GM21825 (cell line): ENCODE measurements at regions not wholly inside any gene's neighbourhood (a gene's known extent, or its start where the extent isn't known, plus 50 kb on each side); places are given as distances from the start of the nearest gene placed in this dataset.

ENCODE experiments used
- ATAC-seq: cut with Tn5 transposase; IDR thresholded peaks from one replicate; pipeline ENCODE4 v1.9.1; 2021; ENCODE audit warnings: mild to moderate bottlenecking, moderate library complexity; ENCODE audit not compliant: unreplicated experiment

DNA sequence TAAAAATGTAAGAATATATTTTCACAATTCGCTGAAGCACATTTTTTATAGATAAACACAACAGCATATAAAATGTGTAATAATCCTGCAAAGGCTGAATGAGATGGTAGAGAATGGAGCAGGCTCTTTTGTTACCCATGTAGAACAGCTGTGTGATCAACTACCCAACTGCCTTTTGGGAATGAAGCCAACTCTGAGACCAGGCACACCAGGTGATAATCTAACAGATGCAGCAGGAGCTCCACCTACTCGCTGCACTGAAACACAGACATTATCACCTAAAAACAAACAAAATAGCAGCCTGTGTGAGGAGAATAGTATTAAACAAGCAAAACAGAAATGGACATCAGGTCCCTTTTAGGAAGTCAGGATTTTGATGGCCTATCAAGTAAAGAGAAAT, 183.3 kb downstream of the CCDC59 start:
- no peak for ATAC-seq

GRCh38 chr12:82174383-82174782, 183.8 kb downstream of the CCDC59 start:
- no peak for ATAC-seq

GRCh38 chr12:82149045-82149444, 209.1 kb downstream of the CCDC59 start:
- ATAC-seq, result no peak

GRCh38 chr12:82146740-82147139, 211.4 kb downstream of the CCDC59 start:
- no peak for ATAC-seq

GRCh38 chr12:82144505-82144904, 213.7 kb downstream of the CCDC59 start:
- ATAC-seq, result no peak

GRCh38 chr12:82132390-82132789, 225.8 kb downstream of the CCDC59 start:
- no peak for ATAC-seq

GRCh38 chr12:82130762-82131161, 227.4 kb downstream of the CCDC59 start:
- no peak for ATAC-seq

GRCh38 chr12:82124711-82125380, 233.3 kb downstream of the CCDC59 start:
- ATAC-seq, result no peak

- ATAC-seq, result no peak
Measured at GRCh38 chr12:82121545-82121944, 236.6 kb downstream of the CCDC59 start.

DNA sequence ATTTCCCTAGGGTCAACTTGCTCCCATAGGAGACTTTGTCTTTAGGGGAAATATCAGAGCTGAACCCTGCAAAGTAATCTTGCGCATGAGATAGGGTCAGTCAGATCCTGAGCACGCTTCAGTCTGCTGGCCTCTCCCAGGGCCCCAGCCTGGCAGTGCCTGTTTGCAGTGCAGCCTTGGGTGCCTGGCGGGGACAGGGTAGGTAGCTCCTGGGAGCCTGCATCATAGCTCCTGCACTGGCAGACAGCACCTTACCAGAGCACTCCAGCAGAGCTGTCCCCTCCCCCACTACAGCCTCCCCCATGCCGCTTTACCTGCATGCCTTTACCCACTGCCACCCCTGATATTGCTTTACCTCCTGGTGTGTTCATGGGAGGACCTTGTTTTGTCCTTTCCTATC, 237.3 kb downstream of the CCDC59 start:
- no peak for ATAC-seq

GRCh38 chr12:82109243-82109642, 248.9 kb downstream of the CCDC59 start:
- no peak for ATAC-seq

DNA sequence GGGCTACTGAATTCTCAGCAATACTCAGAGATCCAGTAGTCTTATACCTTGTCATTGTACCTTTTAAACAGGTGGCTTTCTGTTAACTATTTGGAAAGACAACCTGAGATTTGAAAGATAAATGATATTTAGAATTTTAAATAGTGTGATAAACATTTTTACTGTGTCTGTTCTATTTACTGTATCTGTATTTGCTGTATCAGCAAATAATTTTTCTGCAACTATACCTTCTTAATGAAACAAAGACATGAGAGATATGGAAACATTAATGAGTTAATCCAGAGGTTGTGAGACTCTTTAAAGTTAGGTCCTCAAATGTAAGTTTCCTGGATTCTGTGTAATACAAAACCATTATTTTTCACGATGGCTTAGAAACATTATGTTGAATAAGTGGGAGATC, 249.6 kb downstream of the CCDC59 start:
- ATAC-seq, result no peak

DNA sequence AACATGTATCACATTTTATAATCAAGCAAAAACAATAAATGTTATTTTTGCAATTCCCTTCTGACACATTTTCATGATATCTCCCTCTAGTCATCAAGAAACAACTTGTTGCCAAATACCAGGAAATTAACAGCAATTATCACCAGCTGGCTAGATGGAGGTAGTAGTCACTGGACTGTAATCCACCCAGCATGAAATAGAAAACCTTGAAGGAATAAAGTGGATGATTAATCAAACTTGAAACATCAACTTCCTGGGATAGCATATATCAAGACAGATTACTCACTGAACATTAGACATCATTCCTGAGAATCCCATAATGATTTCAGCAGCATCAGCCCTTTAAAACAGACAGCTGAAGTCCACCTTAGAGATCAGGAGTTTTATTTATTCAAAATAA, 259.0 kb downstream of the CCDC59 start:
- no peak for ATAC-seq

- no peak for ATAC-seq
Measured at GRCh38 chr12:82097877-82098276, 260.3 kb downstream of the CCDC59 start.

- ATAC-seq, result no peak
Measured at GRCh38 chr12:82097438-82097837, 260.7 kb downstream of the CCDC59 start.

GRCh38 chr12:82090165-82090564, 268.0 kb downstream of the CCDC59 start:
- ATAC-seq, result no peak

GRCh38 chr12:82089369-82090121, 268.6 kb downstream of the CCDC59 start:
- ATAC-seq, result no peak

DNA sequence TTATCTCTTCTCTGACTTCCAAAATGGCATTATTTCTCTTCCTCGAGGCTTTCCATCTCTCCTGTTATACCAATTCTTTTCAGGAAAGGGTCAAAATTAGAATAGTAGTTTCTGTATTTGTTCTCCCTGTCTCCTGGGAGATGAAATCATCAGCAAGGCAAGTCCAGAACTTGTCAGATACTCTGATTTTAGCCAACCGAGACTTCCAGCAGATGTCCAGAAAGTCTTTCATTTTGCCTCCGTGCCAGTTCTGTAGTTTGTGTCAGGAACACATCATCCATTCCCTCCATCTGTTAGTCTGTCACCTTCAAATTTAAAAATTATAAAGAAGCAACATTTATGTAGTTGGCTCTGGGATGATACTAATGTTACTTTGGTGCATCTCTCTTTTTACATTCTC, 275.7 kb downstream of the CCDC59 start:
- no peak for ATAC-seq

GRCh38 chr12:82069931-82070514, 288.2 kb downstream of the CCDC59 start:
- no peak for ATAC-seq

DNA sequence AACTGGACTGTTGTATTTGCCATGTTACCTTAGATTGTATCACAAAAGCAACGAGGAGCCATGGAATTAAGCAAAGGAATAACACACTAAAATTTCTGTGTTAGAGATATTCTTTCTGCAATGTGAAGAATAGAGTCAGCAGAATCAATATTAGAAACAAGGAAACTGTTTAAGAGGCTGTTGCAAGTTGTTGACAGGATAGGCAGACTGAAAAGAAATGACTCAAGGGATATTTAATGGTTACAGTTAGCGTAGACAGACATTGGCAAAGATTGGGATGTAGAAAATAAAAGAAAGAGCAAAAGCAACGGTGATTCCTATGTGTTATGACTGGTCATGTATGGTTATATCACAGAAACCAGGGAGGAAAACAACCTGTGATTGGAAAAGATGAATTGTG, 299.0 kb upstream of the PPFIA2 start:
- no peak for ATAC-seq

DNA sequence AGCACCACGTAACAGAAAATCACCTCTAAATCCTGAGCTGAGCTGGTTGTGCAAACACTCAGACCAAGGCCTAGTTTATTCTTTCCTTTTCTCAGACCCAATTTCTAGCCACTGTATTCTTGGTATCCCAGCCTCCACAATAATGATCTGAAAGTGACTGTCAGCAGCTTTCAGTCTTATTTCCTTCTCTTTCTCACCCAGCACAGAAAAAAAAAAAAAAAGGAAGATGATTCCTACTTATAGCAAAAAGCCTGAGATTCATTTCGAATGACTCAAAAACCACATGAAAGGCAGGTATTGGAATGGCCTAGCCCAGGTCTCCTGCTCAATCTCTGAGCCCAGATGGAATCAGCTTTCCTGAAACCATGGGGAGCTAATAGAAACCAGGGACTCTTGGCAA, 298.6 kb upstream of the PPFIA2 start:
- ATAC-seq, result no peak

GRCh38 chr12:82055391-82055790, 296.2 kb upstream of the PPFIA2 start:
- ATAC-seq, result no peak
